ENCODE measurements at regions not wholly inside any gene's neighbourhood (a gene's known extent, or its start where the extent isn't known, plus 50 kb on each side); places are given as distances from the start of the nearest gene placed in this dataset.

- H3K9ac ChIP-seq (ENCODE audit: low read depth, low read length, poor library complexity, severe bottlenecking), result no peak overlapping the region
- TF ChIP-seq EZH2phosphoT487 (IDR thresholded peaks at IDR 0.05; ENCODE audit: borderline replicate concordance) (no peak), CTCF (conservative IDR thresholded peaks at IDR 0.05; ENCODE audit: low read length) (no peak)
- no peaks in the 10 kb centered on the region for H3K4me1 ChIP-seq (ENCODE audit: insufficient read depth, low read length, poor library complexity, severe bottlenecking)
- no peaks in the 10 kb centered on the region for H4K20me1 ChIP-seq (ENCODE audit: insufficient read depth, low read length, poor library complexity, severe bottlenecking)
- H3F3A ChIP-seq (ENCODE audit: low read depth), result no peaks in the 10 kb centered on the region
- H3K4me3 ChIP-seq (ENCODE audit: low read length, poor library complexity, severe bottlenecking), result no peak overlapping the region
- H3K27me3 ChIP-seq (ENCODE audit: insufficient read depth, low read length, poor library complexity, severe bottlenecking), result no peaks in the 10 kb centered on the region
- H3K36me3 ChIP-seq (ENCODE audit: insufficient read depth, low read length), result no peaks in the 10 kb centered on the region
- no peaks in the 10 kb centered on the region for H3K9me2 ChIP-seq (replicated peaks; ENCODE audit: low read depth, low read length)
- no peaks in the 10 kb centered on the region for H3K9me3 ChIP-seq (ENCODE audit: insufficient read depth, low read depth, low read length)
- no peak overlapping the region for H3K4me2 ChIP-seq (ENCODE audit: low read depth, low read length, poor library complexity, severe bottlenecking)
- no peak overlapping the region for H2AFZ ChIP-seq (ENCODE audit: low read length)
- no peaks in the 10 kb centered on the region for H3K79me2 ChIP-seq (ENCODE audit: insufficient read depth, low read length)
These were observed 962.3 kb upstream of the PRKX start for GRCh38 chrX:4675686-4676300.

GRCh38 chrX:4674028-4674782 lies 960.8 kb upstream of the PRKX start:
- H3K9ac ChIP-seq (ENCODE audit: low read depth, low read length, poor library complexity, severe bottlenecking), result no peak overlapping the region
- TF ChIP-seq CTCF (conservative IDR thresholded peaks at IDR 0.05; ENCODE audit: low read length) (no peak), EZH2phosphoT487 (IDR thresholded peaks at IDR 0.05; ENCODE audit: borderline replicate concordance) (no peak)
- H4K20me1 ChIP-seq (ENCODE audit: insufficient read depth, low read length, poor library complexity, severe bottlenecking), result no peaks in the 10 kb centered on the region
- no peaks in the 10 kb centered on the region for H3K79me2 ChIP-seq (ENCODE audit: insufficient read depth, low read length)
- no peaks in the 10 kb centered on the region for H3K27me3 ChIP-seq (ENCODE audit: insufficient read depth, low read length, poor library complexity, severe bottlenecking)
- H2AFZ ChIP-seq (ENCODE audit: low read length), result no peak overlapping the region
- no peaks in the 10 kb centered on the region for H3F3A ChIP-seq (ENCODE audit: low read depth)
- no peaks in the 10 kb centered on the region for H3K9me3 ChIP-seq (ENCODE audit: insufficient read depth, low read depth, low read length)
- H3K36me3 ChIP-seq (ENCODE audit: insufficient read depth, low read length), result no peaks in the 10 kb centered on the region
- H3K4me1 ChIP-seq (ENCODE audit: insufficient read depth, low read length, poor library complexity, severe bottlenecking), result no peaks in the 10 kb centered on the region
- H3K4me3 ChIP-seq (ENCODE audit: low read length, poor library complexity, severe bottlenecking), result no peak overlapping the region
- H3K4me2 ChIP-seq (ENCODE audit: low read depth, low read length, poor library complexity, severe bottlenecking), result no peak overlapping the region
- H3K9me2 ChIP-seq (replicated peaks; ENCODE audit: low read depth, low read length), result no peaks in the 10 kb centered on the region

- Histone ChIP-seq H2AFZ (ENCODE audit: low read length) (no peak overlapping the region), H3K4me2 (ENCODE audit: low read depth, low read length, poor library complexity, severe bottlenecking) (no peak overlapping the region), H3K4me1 (ENCODE audit: insufficient read depth, low read length, poor library complexity, severe bottlenecking) (no peaks in the 10 kb centered on the region), H3K36me3 (ENCODE audit: insufficient read depth, low read length) (no peaks in the 10 kb centered on the region), H4K20me1 (ENCODE audit: insufficient read depth, low read length, poor library complexity, severe bottlenecking) (no peaks in the 10 kb centered on the region), H3K9ac (ENCODE audit: low read depth, low read length, poor library complexity, severe bottlenecking) (no peak overlapping the region), H3K9me2 (replicated peaks; ENCODE audit: low read depth, low read length) (no peaks in the 10 kb centered on the region), H3K27me3 (ENCODE audit: insufficient read depth, low read length, poor library complexity, severe bottlenecking) (no peaks in the 10 kb centered on the region), H3K79me2 (ENCODE audit: insufficient read depth, low read length) (no peaks in the 10 kb centered on the region), H3F3A (ENCODE audit: low read depth) (no peaks in the 10 kb centered on the region), H3K9me3 (ENCODE audit: insufficient read depth, low read depth, low read length) (no peaks in the 10 kb centered on the region), H3K4me3 (ENCODE audit: low read length, poor library complexity, severe bottlenecking) (no peak overlapping the region)
- TF ChIP-seq CTCF (conservative IDR thresholded peaks at IDR 0.05; ENCODE audit: low read length) (no peak), EZH2phosphoT487 (IDR thresholded peaks at IDR 0.05; ENCODE audit: borderline replicate concordance) (no peak)
These were observed 957.9 kb upstream of the PRKX start for GRCh38 chrX:4671344-4671743.

All from Loucy (cell line).